ENCODE measurements at regions not wholly inside any gene's neighbourhood (a gene's known extent, or its start where the extent isn't known, plus 50 kb on each side); places are given as distances from the start of the nearest gene placed in this dataset.
"Not testable (repeated sequence)": the region's sequence is repeated elsewhere in the genome, so short reads cannot be mapped to it uniquely, and the experiment has no call there.

GRCh38 chr3:107153981-107154380 lies 223.3 kb upstream of the CCDC54 start:
- no peak for DNase-seq (ENCODE audit: low spot score)

- no peak for DNase-seq (ENCODE audit: low spot score)
Measured at GRCh38 chr3:107172411-107172810, 204.8 kb upstream of the CCDC54 start.

GRCh38 chr3:107184375-107184774 lies 192.9 kb upstream of the CCDC54 start:
- no peak for DNase-seq (ENCODE audit: low spot score)

- DNase-seq (ENCODE audit: low spot score): no peak
Measured at GRCh38 chr3:107188262-107188661, 189.0 kb upstream of the CCDC54 start.

- no peak for DNase-seq (ENCODE audit: low spot score)
Measured at GRCh38 chr3:107189158-107189791, 188.0 kb upstream of the CCDC54 start.

GRCh38 chr3:107193116-107193515 lies 184.1 kb upstream of the CCDC54 start:
- DNase-seq (ENCODE audit: low spot score): no peak

- DNase-seq (ENCODE audit: low spot score): no peak
Measured at GRCh38 chr3:107198581-107199181, 178.6 kb upstream of the CCDC54 start.

- no peak for DNase-seq (ENCODE audit: low spot score)
Measured at GRCh38 chr3:107201146-107201545, 176.1 kb upstream of the CCDC54 start.

- not testable (repeated sequence) for DNase-seq (ENCODE audit: low spot score)
Measured at GRCh38 chr3:107202885-107203284, 174.4 kb upstream of the CCDC54 start.

- DNase-seq (ENCODE audit: low spot score): no peak
Measured at GRCh38 chr3:107204121-107204520, 173.1 kb upstream of the CCDC54 start.

GRCh38 chr3:107205358-107205757 lies 171.9 kb upstream of the CCDC54 start:
- DNase-seq (ENCODE audit: low spot score): no peak

- peak; percentile 33 for DNase-seq (ENCODE audit: low spot score)
Measured at GRCh38 chr3:107206141-107206540, 171.1 kb upstream of the CCDC54 start.

- DNase-seq (ENCODE audit: low spot score): no peak
Measured at GRCh38 chr3:107206945-107207344, 170.3 kb upstream of the CCDC54 start.

- DNase-seq (ENCODE audit: low spot score): peak; percentile 26
Measured at GRCh38 chr3:107208100-107208499, 169.1 kb upstream of the CCDC54 start.

GRCh38 chr3:107208796-107209195 lies 168.4 kb upstream of the CCDC54 start:
- DNase-seq (ENCODE audit: low spot score): no peak

GRCh38 chr3:107209302-107209990 lies 167.8 kb upstream of the CCDC54 start:
- no peak for DNase-seq (ENCODE audit: low spot score)

GRCh38 chr3:107211608-107212007 lies 165.6 kb upstream of the CCDC54 start:
- DNase-seq (ENCODE audit: low spot score): no peak

- no peak for DNase-seq (ENCODE audit: low spot score)
Measured at GRCh38 chr3:107212618-107213017, 164.6 kb upstream of the CCDC54 start.

- no peak for DNase-seq (ENCODE audit: low spot score)
Measured at GRCh38 chr3:107213044-107213669, 164.1 kb upstream of the CCDC54 start.

GRCh38 chr3:107216229-107216628 lies 161.0 kb upstream of the CCDC54 start:
- no peak for DNase-seq (ENCODE audit: low spot score)

- DNase-seq (ENCODE audit: low spot score): no peak
Measured at GRCh38 chr3:107216711-107217110, 160.5 kb upstream of the CCDC54 start.

- DNase-seq (ENCODE audit: low spot score): no peak
Measured at GRCh38 chr3:107217172-107217571, 160.1 kb upstream of the CCDC54 start.

GRCh38 chr3:107218864-107219269 lies 158.4 kb upstream of the CCDC54 start:
- DNase-seq (ENCODE audit: low spot score): no peak
